ENCODE measurements at regions not wholly inside any gene's neighbourhood (a gene's known extent, or its start where the extent isn't known, plus 50 kb on each side); places are given as distances from the start of the nearest gene placed in this dataset.

DNA sequence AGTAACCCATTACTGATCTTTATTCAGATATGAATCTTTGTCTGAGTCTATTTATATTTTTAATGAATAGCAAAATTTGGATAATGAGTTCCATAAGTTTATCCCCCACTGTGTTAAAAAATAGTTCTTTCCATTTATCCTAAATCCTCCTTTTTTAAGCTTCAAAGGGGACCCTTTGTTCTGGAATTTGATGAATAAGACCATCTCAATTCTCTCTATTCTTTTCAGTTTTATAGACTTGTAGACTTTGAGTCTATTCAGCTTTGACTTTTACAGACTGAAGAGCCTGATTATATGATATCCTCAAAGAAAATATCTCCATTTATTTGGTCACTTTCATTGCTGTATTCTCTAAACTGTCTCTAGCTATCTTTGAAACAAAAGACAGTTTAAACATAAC lies 2146.1 kb upstream of the CELF4 start:
- no peak for DNase-seq (ENCODE audit: low read depth in 4 of 4, low spot score in 2 of 4)

GRCh38 chr18:39705362-39705761 lies 2139.8 kb upstream of the CELF4 start:
- no peak for DNase-seq (ENCODE audit: low read depth in 4 of 4, low spot score in 2 of 4)

DNA sequence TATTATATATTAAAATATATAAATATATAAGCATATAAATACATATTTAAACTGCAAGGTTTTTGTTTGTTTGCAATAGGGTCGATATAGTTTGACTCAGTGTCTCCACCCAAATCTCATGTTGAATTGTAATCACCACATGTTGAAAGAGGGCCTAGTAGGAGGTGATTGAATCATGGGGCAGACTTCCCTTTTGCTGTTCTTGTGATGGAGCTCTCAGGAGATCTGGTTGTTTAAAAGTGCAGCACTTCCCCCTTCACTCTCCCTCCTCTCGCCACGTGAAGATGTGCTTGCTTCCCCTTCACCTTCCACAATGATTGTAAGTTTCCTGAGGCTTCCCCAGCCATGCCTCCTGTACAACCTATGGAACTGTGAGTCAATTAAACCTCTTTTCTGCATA lies 2137.3 kb upstream of the CELF4 start:
- DNase-seq (ENCODE audit: low read depth in 4 of 4, low spot score in 2 of 4) = no peak

- DNase-seq (ENCODE audit: low read depth in 4 of 4, low spot score in 2 of 4) = no peak
Observed at GRCh38 chr18:39701839-39702238, 2136.2 kb upstream of the CELF4 start.

DNA sequence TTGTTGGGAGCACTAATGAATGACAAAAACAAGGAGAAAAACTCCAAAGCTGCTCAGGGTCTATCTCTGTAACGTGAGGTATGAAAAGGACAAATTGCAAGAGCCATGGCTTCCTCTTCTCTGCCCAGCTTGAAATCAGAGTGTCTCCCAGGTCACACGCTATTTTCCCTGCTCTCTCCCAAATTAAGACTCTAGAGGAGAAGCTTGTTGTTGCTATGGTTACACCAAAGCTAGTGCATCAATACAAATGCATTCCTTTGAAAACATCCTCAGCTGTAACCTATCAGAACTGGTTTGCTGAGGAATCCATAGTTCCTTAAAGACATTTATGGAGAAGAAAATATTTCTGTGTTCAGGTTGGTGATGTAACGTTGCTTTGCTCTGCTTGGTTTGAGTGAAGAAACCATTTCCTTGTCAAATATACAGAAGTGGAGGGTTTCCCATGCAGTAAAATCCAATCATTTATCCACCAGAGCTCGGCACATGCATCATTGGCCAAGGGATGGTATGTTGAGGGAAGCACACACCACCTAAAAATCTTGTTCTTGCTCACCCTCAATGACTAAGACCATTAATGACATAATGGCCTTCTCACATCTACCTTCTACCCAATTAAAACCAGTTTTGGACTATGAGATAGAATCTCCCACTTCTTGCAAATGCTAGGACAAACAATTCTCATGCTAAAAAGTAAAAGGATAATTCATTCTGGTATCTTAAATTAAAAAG lies 2135.6 kb upstream of the CELF4 start:
- DNase-seq (ENCODE audit: low read depth in 4 of 4, low spot score in 2 of 4) = no peak

DNA sequence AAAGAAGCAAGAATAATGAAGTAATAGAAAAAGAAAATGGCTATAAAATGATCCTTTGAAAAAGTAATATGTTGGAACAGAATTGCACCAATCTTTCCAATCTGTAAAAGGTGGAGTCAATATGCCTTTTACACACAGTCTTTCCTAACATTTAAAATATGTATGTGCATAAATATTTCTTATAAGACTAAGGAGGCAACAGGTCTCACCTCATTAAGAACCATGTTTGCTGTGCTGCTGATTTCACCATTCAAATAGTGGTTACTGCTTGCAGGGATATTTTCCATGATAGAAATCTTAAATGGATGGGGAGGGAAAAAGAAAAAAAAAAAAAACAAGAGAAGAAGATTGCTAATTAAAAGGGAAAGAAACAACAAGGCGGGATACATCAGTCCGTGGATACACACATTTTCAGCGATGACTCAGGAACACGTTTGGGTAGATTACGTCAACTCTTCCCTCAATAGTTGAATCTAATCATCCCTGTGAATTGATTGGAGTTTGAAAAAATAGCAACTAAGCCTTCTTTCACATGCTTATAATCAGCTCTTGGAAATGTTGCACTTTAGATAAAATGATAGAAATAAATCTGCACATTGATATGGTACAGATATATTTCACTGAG lies 2133.9 kb upstream of the CELF4 start:
- DNase-seq (ENCODE audit: low read depth in 4 of 4, low spot score in 2 of 4) = no peak

- DNase-seq (ENCODE audit: low read depth in 4 of 4, low spot score in 2 of 4) = no peak
Observed at GRCh38 chr18:39698436-39698835, 2132.8 kb upstream of the CELF4 start.

GRCh38 chr18:39693359-39693758 lies 2127.8 kb upstream of the CELF4 start:
- no peak for DNase-seq (ENCODE audit: low read depth in 4 of 4, low spot score in 2 of 4)

DNA sequence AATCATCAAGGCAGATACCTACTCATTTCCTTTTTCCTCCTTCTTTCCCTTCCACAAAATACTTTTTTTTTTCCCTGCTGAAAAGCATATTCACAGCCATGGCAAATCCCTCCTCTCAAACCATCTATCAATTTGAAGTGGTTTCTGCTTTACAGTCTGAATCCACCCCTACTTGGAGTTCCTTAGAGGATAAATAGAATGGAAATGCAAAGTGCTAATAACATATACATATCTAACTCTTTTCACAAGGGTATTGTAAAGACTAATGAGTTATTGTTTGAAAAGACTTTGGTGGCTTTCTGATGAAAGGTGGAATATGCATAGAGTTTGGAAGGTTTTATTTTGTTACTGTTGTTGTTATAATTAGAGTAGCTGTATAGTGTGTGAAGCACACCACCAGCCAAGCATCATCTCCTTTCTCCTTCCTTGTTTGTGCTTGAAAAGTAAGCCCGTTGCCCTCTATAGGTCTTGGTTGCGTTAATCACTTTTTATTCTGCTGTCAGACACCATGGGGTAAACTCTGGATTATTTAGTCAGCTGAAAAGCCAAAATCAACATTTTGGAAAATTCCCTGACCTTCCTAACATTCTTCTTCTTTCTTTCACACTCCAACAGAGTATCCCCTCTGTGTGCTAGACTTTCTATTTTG lies 2126.9 kb upstream of the CELF4 start:
- peak in 3 of 4 donors; percentile 28 to 48 (median 38) for DNase-seq (ENCODE audit: low read depth in 4 of 4, low spot score in 2 of 4)

- DNase-seq (ENCODE audit: low read depth in 4 of 4, low spot score in 2 of 4) = no peak
Observed at GRCh38 chr18:39685303-39685902, 2119.8 kb upstream of the CELF4 start.

DNA sequence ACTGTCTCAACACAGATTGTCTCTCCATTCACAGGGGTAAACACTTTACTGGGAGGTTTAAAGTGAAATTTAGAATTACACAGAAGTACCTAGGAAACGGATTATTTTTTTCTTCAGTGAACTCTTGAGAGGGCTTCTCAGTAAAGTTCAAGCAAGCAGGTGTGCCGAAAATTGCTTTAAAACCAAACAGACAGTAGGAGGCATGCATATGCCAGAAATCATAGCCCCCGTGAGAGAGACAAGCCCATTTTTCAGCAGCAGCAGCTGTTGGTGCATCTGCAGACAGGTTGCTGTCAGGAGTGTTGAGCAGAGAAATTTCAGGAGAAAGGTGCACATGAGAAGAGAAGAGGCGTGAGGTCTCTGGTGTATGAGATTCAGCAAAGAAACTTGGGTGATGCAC lies 2115.5 kb upstream of the CELF4 start:
- DNase-seq (ENCODE audit: low read depth in 4 of 4, low spot score in 2 of 4) = no peak

- no peak for DNase-seq (ENCODE audit: low read depth in 4 of 4, low spot score in 2 of 4)
Observed at GRCh38 chr18:39675906-39676305, 2110.3 kb upstream of the CELF4 start.

- DNase-seq (ENCODE audit: low read depth in 4 of 4, low spot score in 2 of 4) = no peak
Observed at GRCh38 chr18:39675368-39675767, 2109.8 kb upstream of the CELF4 start.

GRCh38 chr18:39672171-39672570 lies 2106.6 kb upstream of the CELF4 start:
- DNase-seq (ENCODE audit: low read depth in 4 of 4, low spot score in 2 of 4) = no peak

DNA sequence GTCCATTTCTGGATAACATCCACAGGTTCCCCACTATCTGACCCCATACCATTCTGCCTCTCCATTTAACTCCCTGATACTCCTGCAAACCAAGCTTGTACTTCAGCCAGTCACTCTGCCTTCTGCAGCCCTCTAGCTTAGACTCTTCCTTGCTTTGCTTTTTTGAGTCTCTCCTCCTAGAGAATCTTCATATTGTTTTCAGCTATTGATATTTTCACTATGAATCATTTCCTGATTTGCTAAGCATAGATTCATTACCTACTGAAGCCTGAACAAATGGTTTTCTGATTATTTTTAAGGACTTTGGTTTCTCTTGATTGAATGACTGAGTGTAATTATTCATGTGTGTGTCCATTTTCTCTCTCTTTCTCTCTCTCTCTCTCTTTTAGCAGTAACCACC lies 2102.3 kb upstream of the CELF4 start:
- DNase-seq (ENCODE audit: low read depth in 4 of 4, low spot score in 2 of 4) = no peak

GRCh38 chr18:39666541-39666940 lies 2100.9 kb upstream of the CELF4 start:
- DNase-seq (ENCODE audit: low read depth in 4 of 4, low spot score in 2 of 4) = no peak

DNA sequence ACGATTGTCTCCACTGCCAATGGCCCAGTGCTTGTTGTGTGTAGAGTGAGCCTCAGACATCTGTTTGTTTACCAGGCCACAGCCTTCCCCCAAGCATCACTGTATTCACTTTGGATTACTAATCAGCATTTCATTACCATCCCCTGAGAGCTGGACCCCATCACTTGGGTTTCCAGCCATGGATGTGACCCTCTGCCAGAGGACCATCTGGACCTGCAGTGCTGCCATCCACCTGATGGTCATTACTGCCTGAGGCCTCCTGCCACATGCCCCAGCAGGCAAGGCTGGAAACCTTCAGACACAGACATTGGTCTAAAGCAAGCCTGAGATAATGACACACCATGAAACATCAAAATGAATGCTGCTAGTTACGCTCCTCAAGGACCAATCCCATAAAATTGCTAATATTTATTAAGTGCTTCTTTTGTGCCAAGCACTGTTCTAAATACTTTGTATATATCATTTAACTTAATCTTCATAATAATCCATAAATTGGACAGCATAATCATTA lies 2096.3 kb upstream of the CELF4 start:
- DNase-seq (ENCODE audit: low read depth in 4 of 4, low spot score in 2 of 4) = no peak

GRCh38 chr18:39660141-39660540 lies 2094.5 kb upstream of the CELF4 start:
- no peak for DNase-seq (ENCODE audit: low read depth in 4 of 4, low spot score in 2 of 4)

DNA sequence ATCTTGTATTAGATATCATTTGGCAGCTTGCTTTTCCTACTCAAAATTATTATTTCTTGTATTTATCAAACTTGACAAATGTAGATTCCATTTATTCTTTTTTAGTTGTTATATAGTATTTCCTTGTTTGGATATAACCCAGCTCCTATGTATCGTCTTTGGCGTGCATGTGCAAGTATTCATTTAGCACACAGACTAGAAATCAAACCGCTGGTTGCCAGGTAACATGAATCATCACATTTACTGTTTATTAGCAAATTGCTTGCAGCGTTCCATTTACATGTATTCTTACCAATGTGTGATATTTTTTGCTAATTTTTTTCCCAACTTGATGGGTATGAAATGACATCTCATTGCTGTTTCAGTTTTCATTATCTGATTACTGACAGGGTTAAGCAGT lies 2089.7 kb upstream of the CELF4 start:
- DNase-seq (ENCODE audit: low read depth in 4 of 4, low spot score in 2 of 4) = no peak

GRCh38 chr18:39653221-39653620 lies 2087.6 kb upstream of the CELF4 start:
- no peak for DNase-seq (ENCODE audit: low read depth in 4 of 4, low spot score in 2 of 4)

- DNase-seq (ENCODE audit: low read depth in 4 of 4, low spot score in 2 of 4) = no peak
Observed at GRCh38 chr18:39648616-39649015, 2083.0 kb upstream of the CELF4 start.

All from left renal cortex interstitium (tissue), 4 donors.